Caco-2 (cell line): ENCODE measurements at regions not wholly inside any gene's neighbourhood (a gene's known extent, or its start where the extent isn't known, plus 50 kb on each side); places are given as distances from the start of the nearest gene placed in this dataset.

Source experiments
- BruUV-seq: library from RNA; stranded (reverse); fragments of 400-500 nt; replicated peaks from 2 replicates; lab custom pipeline; 2021; lab: Mats Ljungman, UMichigan
- CTCF ChIA-PET: fragments of 300-600 bp; sonication (Branson Sonifier 250); formaldehyde crosslinking; loops from one replicate; lab custom pipeline; 2022; ENCODE audit warnings: antibody characterized with exemption; lab: Charles Lee
- POLR2A ChIA-PET: fragments of 300-600 bp; sonication (Branson Sonifier 250); formaldehyde crosslinking; loops from one replicate; lab custom pipeline; 2022; ENCODE audit warnings: antibody characterized with exemption; lab: Charles Lee
- DNase-seq, 2 experiments: peaks; one replicate each; pipeline versions ENCODE4 v3.0.0 to v3.0.0-alpha.2; 2020 to 2022
- H3K27me3 ChIP-seq: replicated peaks from 2 replicates; pipeline ENCODE4 v1.6.0; 2011; ENCODE audit warnings: low read length; ENCODE audit not compliant: control insufficient read depth, insufficient read depth
- H3K36me3 ChIP-seq: 2 replicates; pipeline ENCODE4 v1.5.1; 2011; ENCODE audit warnings: low read length; ENCODE audit not compliant: control insufficient read depth, insufficient read depth
- H3K4me1 ChIP-seq: fragments of 250-450 bp; sonication (Bioruptor Pico); 2 replicates; pipeline ENCODE4 v1.5.1; 2020; ENCODE audit warnings: mild to moderate bottlenecking
- H3K4me3 ChIP-seq: 2 replicates; pipeline ENCODE4 v1.5.1; 2011; ENCODE audit warnings: low read depth, mild to moderate bottlenecking, control low read depth, low read length
- H3K9me3 ChIP-seq: fragments of 250-450 bp; sonication (Bioruptor Pico); 2 replicates; pipeline ENCODE4 v1.5.1; 2020; ENCODE audit warnings: mild to moderate bottlenecking, moderate library complexity
- H3K27ac Mint-ChIP-seq: one replicate; pipeline ENCODE4 v1.8.0; 2022; ENCODE audit warnings: mixed read lengths; ENCODE audit not compliant: unreplicated experiment
- H3K27me3 Mint-ChIP-seq: one replicate; pipeline ENCODE4 v1.8.0; 2022; ENCODE audit warnings: mixed read lengths; ENCODE audit not compliant: insufficient read depth, unreplicated experiment
- H3K36me3 Mint-ChIP-seq: one replicate; pipeline ENCODE4 v1.8.0; 2022; ENCODE audit warnings: mild to moderate bottlenecking, mixed read lengths; ENCODE audit not compliant: insufficient read depth, unreplicated experiment
- H3K4me1 Mint-ChIP-seq: one replicate; pipeline ENCODE4 v1.8.0; 2022; ENCODE audit warnings: low read depth, mixed read lengths; ENCODE audit not compliant: unreplicated experiment
- H3K4me3 Mint-ChIP-seq: one replicate; pipeline ENCODE4 v1.8.0; 2022; ENCODE audit warnings: mild to moderate bottlenecking, moderate library complexity, mixed read lengths; ENCODE audit not compliant: unreplicated experiment
- H3K9me3 Mint-ChIP-seq: one replicate; pipeline ENCODE4 v1.8.0; 2022; ENCODE audit warnings: mixed read lengths; ENCODE audit not compliant: unreplicated experiment
- intact Hi-C: fragments of 100-400 bp; cut with micrococcal nuclease; formaldehyde crosslinking; loops from one replicate; pipeline ENCODE4 v1.10.0; 2022; ENCODE audit not compliant: unreplicated experiment
- TF ChIP-seq, protein P1 (sequence below), 2 experiments: fragments of 200-600 bp in 1 of 2; IDR thresholded peaks; 1 replicate in 1 of 2; 2 replicates in 1 of 2; pipeline versions ENCODE4 v1.5.1 to v1.8.0; 2011 to 2022; ENCODE audit warnings: antibody characterized with exemption in 1 of 2, control low read depth in 1 of 2, inconsistent platforms in 1 of 2, low read depth in 1 of 2, low read length in 1 of 2, mild to moderate bottlenecking in 1 of 2, moderate library complexity in 1 of 2; ENCODE audit not compliant: insufficient read depth in 1 of 2, severe bottlenecking in 1 of 2, unreplicated experiment in 1 of 2

DNA sequence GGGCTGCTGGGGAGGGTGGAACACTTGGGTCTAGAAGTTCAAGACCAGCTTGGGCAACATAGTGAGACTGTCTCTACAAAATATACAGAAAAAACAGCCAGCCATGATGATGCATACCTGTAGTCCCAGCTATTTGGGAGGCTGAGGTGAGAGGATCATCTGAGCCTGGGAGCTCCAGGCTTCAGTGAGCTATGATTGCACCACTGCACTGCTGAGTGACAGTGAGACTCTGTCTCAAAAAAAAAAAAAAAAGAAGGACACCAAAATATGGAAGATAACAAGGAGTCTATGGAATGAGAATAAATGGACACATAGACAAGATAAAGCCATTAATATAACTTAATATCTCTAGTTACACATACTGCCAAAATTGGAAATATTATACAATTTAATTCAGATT, 62.7 kb upstream of the IL15 start:
- CTCF ChIA-PET = interaction anchor here (0.6 kb wide), 1 partner anchor 367 kb away, joined by 6 read pairs; no protein-coding TSS in a partner anchor
- Histone ChIP-seq H3K27me3 (no peaks in the 10 kb centered on the region), H3K4me1 (no peaks in the 10 kb centered on the region), H3K9me3 (no peaks in the 10 kb centered on the region), H3K4me3 (no peak overlapping the region), H3K36me3 (no peaks in the 10 kb centered on the region)
- DNase-seq = no peak
- no TSS peak for BruUV-seq
- H3K36me3 Mint-ChIP-seq = no peaks in the 10 kb centered on the region
- no peak overlapping the region for H3K4me3 Mint-ChIP-seq
- H3K4me1 Mint-ChIP-seq = no peaks in the 10 kb centered on the region
- TF ChIP-seq, protein P1, sequence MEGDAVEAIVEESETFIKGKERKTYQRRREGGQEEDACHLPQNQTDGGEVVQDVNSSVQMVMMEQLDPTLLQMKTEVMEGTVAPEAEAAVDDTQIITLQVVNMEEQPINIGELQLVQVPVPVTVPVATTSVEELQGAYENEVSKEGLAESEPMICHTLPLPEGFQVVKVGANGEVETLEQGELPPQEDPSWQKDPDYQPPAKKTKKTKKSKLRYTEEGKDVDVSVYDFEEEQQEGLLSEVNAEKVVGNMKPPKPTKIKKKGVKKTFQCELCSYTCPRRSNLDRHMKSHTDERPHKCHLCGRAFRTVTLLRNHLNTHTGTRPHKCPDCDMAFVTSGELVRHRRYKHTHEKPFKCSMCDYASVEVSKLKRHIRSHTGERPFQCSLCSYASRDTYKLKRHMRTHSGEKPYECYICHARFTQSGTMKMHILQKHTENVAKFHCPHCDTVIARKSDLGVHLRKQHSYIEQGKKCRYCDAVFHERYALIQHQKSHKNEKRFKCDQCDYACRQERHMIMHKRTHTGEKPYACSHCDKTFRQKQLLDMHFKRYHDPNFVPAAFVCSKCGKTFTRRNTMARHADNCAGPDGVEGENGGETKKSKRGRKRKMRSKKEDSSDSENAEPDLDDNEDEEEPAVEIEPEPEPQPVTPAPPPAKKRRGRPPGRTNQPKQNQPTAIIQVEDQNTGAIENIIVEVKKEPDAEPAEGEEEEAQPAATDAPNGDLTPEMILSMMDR (IDR thresholded peaks at IDR 0.05; ENCODE audit: insufficient read depth in 1 of 2, low read depth in 1 of 2, low read length in 1 of 2, severe bottlenecking in 1 of 2, unreplicated experiment in 1 of 2) = no peak
- no peaks in the 10 kb centered on the region for H3K27me3 Mint-ChIP-seq
- H3K9me3 Mint-ChIP-seq = no peaks in the 10 kb centered on the region
- H3K27ac Mint-ChIP-seq = no peak overlapping the region
- intact Hi-C loops = no loop called here
- POLR2A ChIA-PET = no interaction called here

DNA sequence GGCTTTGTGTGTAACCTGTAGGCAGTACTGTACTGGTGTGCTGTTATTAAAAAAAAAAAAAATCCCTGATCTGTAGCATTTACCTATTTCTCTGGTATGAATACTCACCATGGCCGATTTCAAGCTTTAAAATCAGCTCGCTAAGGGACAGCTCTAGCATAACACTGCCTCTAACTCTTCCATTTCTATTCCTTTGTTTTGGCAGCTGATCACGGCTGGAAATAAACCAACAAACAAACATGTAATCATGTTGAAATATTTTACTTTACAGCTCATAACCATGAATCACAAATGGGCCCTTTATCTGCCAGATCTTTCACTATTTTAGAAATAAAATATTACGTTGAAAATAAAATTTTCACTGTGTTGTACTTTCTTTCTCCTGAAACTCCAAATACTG, 60.5 kb upstream of the IL15 start:
- no peak overlapping the region for H3K27ac Mint-ChIP-seq
- no peaks in the 10 kb centered on the region for H3K27me3 ChIP-seq
- no peaks in the 10 kb centered on the region for H3K9me3 Mint-ChIP-seq
- no peak overlapping the region for H3K4me3 Mint-ChIP-seq
- no peaks in the 10 kb centered on the region for H3K27me3 Mint-ChIP-seq
- H3K36me3 ChIP-seq = no peaks in the 10 kb centered on the region
- TF ChIP-seq, protein P1 (IDR thresholded peaks at IDR 0.05; ENCODE audit: insufficient read depth in 1 of 2, low read depth in 1 of 2, low read length in 1 of 2, severe bottlenecking in 1 of 2, unreplicated experiment in 1 of 2) = no peak
- intact Hi-C loops = no loop called here
- DNase-seq = no peak
- H3K4me1 Mint-ChIP-seq = no peaks in the 10 kb centered on the region
- POLR2A ChIA-PET = no interaction called here
- no peaks in the 10 kb centered on the region for H3K36me3 Mint-ChIP-seq
- BruUV-seq = no TSS peak
- no peaks in the 10 kb centered on the region for H3K4me1 ChIP-seq
- H3K4me3 ChIP-seq = no peak overlapping the region
- CTCF ChIA-PET = no interaction called here
- no peaks in the 10 kb centered on the region for H3K9me3 ChIP-seq

DNA sequence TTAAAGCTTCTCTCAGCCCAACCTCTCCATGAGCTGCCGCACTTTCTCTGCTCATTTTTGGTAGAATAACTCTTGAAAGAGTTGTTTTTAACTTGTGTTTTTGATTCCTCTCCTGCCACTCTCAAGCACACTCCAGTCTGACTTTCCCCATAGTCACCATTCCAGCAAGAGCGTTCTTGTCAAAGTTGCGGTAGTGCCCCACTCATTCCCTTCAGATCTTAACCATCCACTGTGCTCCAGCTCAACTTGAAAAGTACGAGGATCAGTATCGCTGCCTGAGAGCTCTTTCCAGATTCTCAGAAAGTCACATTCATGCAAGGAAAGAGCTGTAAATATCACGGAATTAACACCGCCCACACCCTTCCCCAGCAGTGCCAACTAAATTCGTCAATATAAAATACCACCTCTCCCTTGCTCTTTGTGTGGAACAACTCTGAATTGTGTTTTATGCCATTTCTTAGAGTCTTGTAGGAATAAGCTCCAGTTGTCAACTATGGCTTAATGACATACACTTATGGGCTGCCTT, 59.7 kb upstream of the IL15 start:
- TF ChIP-seq, protein P1 (IDR thresholded peaks at IDR 0.05; ENCODE audit: insufficient read depth in 1 of 2, low read depth in 1 of 2, low read length in 1 of 2, severe bottlenecking in 1 of 2, unreplicated experiment in 1 of 2) = no peak
- H3K4me3 Mint-ChIP-seq = no peak overlapping the region
- H3K4me1 ChIP-seq = no peaks in the 10 kb centered on the region
- H3K9me3 Mint-ChIP-seq = no peaks in the 10 kb centered on the region
- POLR2A ChIA-PET = no interaction called here
- no peaks in the 10 kb centered on the region for H3K27me3 Mint-ChIP-seq
- H3K36me3 Mint-ChIP-seq = no peaks in the 10 kb centered on the region
- H3K27ac Mint-ChIP-seq = no peak overlapping the region
- H3K36me3 ChIP-seq = no peaks in the 10 kb centered on the region
- H3K9me3 ChIP-seq = no peaks in the 10 kb centered on the region
- DNase-seq = no peak
- H3K4me3 ChIP-seq = no peak overlapping the region
- BruUV-seq = no TSS peak
- CTCF ChIA-PET = no interaction called here
- intact Hi-C loops = no loop called here
- no peaks in the 10 kb centered on the region for H3K27me3 ChIP-seq
- H3K4me1 Mint-ChIP-seq = no peaks in the 10 kb centered on the region
